GM04503 (cell line): ENCODE measurements at regions not wholly inside any gene's neighbourhood (a gene's known extent, or its start where the extent isn't known, plus 50 kb on each side); places are given as distances from the start of the nearest gene placed in this dataset.
"Not testable (repeated sequence)": the region's sequence is repeated elsewhere in the genome, so short reads cannot be mapped to it uniquely, and the experiment has no call there.

ENCODE experiments used
- DNase-seq: peaks from one replicate; pipeline ENCODE4 v3.0.0-alpha.2; 2012; ENCODE audit warnings: low read depth

GRCh38 chr18:1416074-1416473, 511.4 kb downstream of the ADCYAP1 start:
- no peak for DNase-seq

- no peak for DNase-seq
These were observed 516.8 kb downstream of the ADCYAP1 start for GRCh38 chr18:1421502-1421901.

GRCh38 chr18:1422634-1423033, 518.0 kb downstream of the ADCYAP1 start:
- DNase-seq: no peak

GRCh38 chr18:1425679-1426078, 521.0 kb downstream of the ADCYAP1 start:
- DNase-seq: no peak

DNA sequence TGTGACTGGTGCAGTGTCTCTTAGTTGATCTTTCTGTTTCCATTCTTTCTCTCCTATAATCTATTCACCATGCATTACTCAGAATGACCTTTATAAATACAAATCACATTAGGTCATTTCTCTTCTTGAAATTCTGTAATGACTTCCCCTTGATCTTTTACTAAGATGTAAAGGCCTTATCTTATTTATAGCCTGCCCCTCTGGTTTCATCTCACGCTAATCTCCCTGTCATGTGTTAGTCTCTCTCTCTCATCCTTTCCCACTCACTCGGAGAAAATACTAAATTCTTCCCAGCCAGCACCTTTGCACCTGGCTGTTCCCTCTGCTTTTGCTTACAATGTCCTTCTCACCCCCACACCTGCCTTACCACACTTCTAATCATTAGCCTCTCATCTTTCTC, 530.8 kb downstream of the ADCYAP1 start:
- no peak for DNase-seq

DNA sequence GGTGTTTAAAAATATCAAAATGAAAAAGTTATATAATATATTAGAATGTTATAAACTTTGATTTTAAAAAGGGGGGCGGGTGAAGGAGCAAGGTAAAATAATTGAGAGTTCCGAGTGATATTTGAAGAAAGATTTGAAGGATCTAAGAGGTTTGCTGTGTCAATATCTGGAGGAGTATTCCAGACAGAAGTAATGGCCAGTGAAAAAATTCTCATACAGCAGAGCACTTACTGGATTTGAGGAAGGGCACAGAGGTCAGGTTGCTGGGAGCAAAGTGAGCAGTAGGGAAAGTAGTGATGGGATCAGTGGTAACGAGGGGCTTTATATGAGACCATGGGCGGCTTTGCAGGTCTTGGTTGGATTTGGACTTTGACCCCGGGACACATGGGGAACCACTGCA, 531.5 kb downstream of the ADCYAP1 start:
- no peak for DNase-seq

- no peak for DNase-seq
These were observed 533.8 kb downstream of the ADCYAP1 start for GRCh38 chr18:1438458-1438910.

GRCh38 chr18:1438967-1439366, 534.3 kb downstream of the ADCYAP1 start:
- no peak for DNase-seq

GRCh38 chr18:1444062-1444461, 539.4 kb downstream of the ADCYAP1 start:
- not testable (repeated sequence) for DNase-seq

DNA sequence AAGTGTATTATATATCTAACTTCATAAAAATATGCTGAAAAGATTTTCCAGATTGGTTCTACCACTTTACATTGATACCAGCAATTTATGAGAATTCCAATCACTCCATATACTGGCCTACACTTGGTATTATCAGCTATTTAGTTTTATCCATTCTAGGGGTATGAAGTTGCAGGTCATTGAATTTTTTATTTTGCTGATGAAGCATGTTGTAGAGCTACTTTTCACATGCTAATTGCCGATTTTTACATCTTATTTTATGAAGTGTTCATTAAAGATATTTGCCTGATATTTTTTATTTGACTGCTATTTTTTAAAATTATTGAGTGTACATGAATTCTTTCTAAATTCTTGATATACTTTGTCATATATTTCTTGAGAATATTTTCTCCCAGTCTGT, 542.1 kb downstream of the ADCYAP1 start:
- no peak for DNase-seq

DNA sequence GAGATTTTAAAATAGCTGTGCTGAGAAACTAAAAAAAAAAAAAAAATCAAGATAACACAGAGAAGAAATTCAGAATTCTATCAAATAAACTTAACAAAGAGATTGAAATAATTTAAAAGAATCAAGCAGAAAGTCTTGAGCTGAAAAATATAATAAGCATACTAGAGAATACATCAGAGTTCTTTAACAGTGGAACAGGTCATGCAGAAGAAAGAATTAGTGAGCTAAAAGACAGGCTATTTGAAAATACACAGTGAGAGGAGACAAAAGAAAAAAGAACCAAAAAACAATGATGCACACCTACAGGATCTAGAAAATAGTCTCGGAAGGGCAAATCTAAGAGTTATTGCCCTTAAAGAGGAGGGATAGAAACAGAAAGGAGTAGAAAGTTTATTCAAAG, 548.1 kb downstream of the ADCYAP1 start:
- DNase-seq: no peak

DNA sequence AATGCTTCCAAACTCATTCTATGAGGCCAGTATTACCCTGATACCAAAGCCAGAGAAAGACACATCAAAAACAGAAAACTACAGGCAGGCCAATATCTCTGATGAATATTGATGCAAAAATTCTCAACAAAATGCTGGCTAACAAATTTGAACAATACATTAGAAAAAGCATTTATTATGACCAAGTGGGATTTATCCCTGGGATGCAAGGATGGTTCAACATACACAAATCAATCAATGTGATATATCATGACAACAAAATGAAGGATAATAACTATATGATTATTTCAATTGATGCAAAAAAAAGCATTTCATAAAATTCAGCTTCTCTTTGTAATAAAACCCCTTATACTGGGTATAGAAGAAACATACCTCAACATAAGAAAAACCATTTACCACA, 550.9 kb downstream of the ADCYAP1 start:
- DNase-seq: no peak

DNA sequence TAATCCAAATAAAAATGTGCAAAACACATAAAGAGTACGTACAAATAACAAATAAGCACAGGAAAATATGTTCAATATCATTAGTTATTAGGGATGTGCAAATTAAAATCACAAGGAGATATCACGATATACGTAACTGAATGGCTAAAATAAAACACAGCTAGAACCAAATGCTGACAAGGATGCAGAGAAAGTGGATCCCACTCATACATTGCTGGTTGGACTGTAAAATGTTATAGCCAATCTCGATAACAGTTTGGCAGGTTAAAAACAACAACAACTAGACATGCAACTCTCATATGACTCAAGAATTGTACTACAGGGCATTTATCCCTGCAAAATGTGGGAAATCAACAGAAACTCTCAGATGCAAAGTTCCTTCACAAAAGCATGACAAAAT, 553.9 kb downstream of the ADCYAP1 start:
- DNase-seq: no peak

GRCh38 chr18:1463981-1464380, 559.3 kb downstream of the ADCYAP1 start:
- no peak for DNase-seq

- no peak for DNase-seq
These were observed 560.0 kb downstream of the ADCYAP1 start for GRCh38 chr18:1464444-1465217.

- no peak for DNase-seq
These were observed 561.4 kb downstream of the ADCYAP1 start for GRCh38 chr18:1466035-1466434.

GRCh38 chr18:1467461-1467964, 562.8 kb downstream of the ADCYAP1 start:
- no peak for DNase-seq

GRCh38 chr18:1468550-1468949, 563.9 kb downstream of the ADCYAP1 start:
- no peak for DNase-seq

DNA sequence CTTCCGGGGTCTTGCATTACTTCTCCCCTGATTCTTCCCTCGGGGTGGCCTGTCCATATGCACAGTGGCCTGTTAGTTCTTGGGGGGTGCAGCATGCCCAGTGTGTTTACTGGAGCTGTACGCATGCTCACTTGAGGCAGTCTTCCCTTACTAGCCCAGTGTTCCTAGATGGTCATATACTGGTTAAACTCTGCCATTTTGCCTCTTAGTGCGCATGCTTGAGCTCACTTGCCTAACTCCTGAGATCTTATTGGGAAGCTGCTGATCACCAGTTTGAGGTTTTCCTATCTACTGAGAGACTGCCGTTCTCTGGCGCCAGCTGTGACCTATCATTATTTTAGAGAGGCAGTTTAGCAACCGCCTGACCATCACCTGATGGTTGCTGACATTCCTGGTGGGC, 571.2 kb downstream of the ADCYAP1 start:
- no peak for DNase-seq

- no peak for DNase-seq
These were observed 575.6 kb downstream of the ADCYAP1 start for GRCh38 chr18:1480309-1480708.

DNA sequence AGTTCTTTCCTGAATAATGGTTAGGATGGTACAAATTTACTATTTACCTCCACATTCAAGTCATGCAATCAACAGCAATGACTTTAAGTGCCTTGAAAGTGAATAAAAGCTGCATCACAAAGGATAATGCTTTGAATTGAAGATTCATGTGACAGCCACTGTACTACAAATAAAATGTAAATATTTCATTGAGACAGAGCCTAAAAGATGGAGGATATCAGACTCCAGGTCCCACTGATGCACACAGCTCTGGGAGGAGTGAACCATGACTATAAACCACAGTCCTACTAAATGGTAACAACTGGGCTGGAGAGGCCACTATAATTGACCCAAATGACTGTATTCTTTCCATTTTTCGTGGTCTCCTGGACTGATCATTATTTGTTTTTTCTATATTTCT, 576.9 kb downstream of the ADCYAP1 start:
- DNase-seq: no peak

- no peak for DNase-seq
These were observed 578.7 kb downstream of the ADCYAP1 start for GRCh38 chr18:1483385-1483784.

- DNase-seq: no peak
These were observed 582.8 kb downstream of the ADCYAP1 start for GRCh38 chr18:1487457-1487856.

- DNase-seq: no peak
These were observed 583.7 kb downstream of the ADCYAP1 start for GRCh38 chr18:1488394-1488793.
